ENCODE measurements at regions not wholly inside any gene's neighbourhood (a gene's known extent, or its start where the extent isn't known, plus 50 kb on each side); places are given as distances from the start of the nearest gene placed in this dataset.

DNA sequence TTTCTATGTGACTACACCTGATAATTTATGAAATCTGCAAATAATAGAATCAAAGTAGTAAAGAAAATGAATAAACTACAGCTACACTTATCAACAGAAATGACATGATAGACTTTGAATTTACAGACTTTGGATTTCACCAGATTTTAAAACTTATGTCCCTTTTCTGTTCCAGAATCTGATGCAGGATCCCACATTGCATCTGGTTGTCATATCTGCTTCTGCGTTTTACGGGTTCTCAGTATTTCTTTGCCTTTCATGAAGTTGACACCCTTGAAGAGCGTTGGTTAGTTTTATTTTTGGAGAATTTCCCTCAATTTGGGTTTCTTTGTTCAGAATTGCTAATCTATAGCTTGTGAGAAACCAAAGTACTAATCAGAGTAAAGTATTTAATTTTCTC is 174.9 kb upstream of the ADCY2 start:
- POLR2A ChIA-PET = no interaction called here
- Histone ChIP-seq H3K4me2 (ENCODE audit: low read length) (no peak overlapping the region), H3K9me2 (ENCODE audit: insufficient read depth, low read length) (no peaks in the 10 kb centered on the region), H3K79me2 (ENCODE audit: insufficient read depth, low read depth, low read length) (no peaks in the 10 kb centered on the region), H3K4me3 (ENCODE audit: low read depth, low read length, poor library complexity, severe bottlenecking) (no peak overlapping the region), H4K20me1 (ENCODE audit: insufficient read depth, low read length) (no peaks in the 10 kb centered on the region), H3K4me1 (ENCODE audit: insufficient read depth, low read length, poor library complexity, severe bottlenecking) (no peaks in the 10 kb centered on the region), H3K9me3 (ENCODE audit: low read length) (no peaks in the 10 kb centered on the region), H3K27ac (ENCODE audit: low read depth, low read length, poor library complexity, severe bottlenecking) (no peak overlapping the region), H2AFZ (ENCODE audit: low read length) (no peak overlapping the region), H3K36me3 (ENCODE audit: insufficient read depth, low read length) (no peaks in the 10 kb centered on the region)
- intact Hi-C loops (cut with micrococcal nuclease; ENCODE audit: unreplicated experiment) = no loop called here
- CTCF ChIA-PET (ENCODE audit: unreplicated experiment) = no interaction called here
- no peak for DNase-seq (ENCODE audit: low spot score)
- no peak for TF ChIP-seq EZH2phosphoT487 (IDR thresholded peaks at IDR 0.05; ENCODE audit: borderline replicate concordance, low read depth, low read length)
- TF ChIP-seq CTCF (conservative IDR thresholded peaks at IDR 0.05; ENCODE audit: low read length) = no peak
- BruUV-seq (replicated peaks) = no TSS peak

DNA sequence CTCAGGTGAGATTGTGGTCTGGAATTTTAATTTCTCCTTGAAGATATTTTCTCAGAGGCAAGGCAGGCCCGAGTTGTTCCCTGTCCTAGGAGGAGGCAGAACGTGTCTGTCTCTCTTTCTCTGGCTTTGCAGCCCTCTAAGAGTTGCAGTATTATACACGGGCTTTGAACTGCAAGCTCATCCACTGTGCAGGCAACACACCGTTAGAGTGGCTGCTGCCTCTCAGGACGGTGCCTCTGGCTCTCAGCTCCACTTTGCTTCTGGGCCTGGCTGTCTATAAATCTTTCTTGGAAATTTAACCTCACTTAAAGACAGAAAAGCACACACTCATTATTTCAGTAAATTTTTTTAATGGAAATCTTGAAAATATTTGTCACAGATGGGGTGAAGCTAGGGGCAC is 170.1 kb upstream of the ADCY2 start:
- H3K4me1 ChIP-seq (ENCODE audit: insufficient read depth, low read length, poor library complexity, severe bottlenecking) = no peaks in the 10 kb centered on the region
- H3K4me2 ChIP-seq (ENCODE audit: low read length) = no peak overlapping the region
- TF ChIP-seq CTCF (conservative IDR thresholded peaks at IDR 0.05; ENCODE audit: low read length) (no peak), EZH2phosphoT487 (IDR thresholded peaks at IDR 0.05; ENCODE audit: borderline replicate concordance, low read depth, low read length) (no peak)
- ChIA-PET POLR2A (no interaction called here), CTCF (ENCODE audit: unreplicated experiment) (no interaction called here)
- no peak overlapping the region for H3K4me3 ChIP-seq (ENCODE audit: low read depth, low read length, poor library complexity, severe bottlenecking)
- DNase-seq (ENCODE audit: low spot score) = no peak
- H3K9me2 ChIP-seq (ENCODE audit: insufficient read depth, low read length) = no peaks in the 10 kb centered on the region
- no TSS peak for BruUV-seq (replicated peaks)
- no peak overlapping the region for H2AFZ ChIP-seq (ENCODE audit: low read length)
- H3K27ac ChIP-seq (ENCODE audit: low read depth, low read length, poor library complexity, severe bottlenecking) = no peak overlapping the region
- no peaks in the 10 kb centered on the region for H3K9me3 ChIP-seq (ENCODE audit: low read length)
- no peaks in the 10 kb centered on the region for H3K79me2 ChIP-seq (ENCODE audit: insufficient read depth, low read depth, low read length)
- H3K36me3 ChIP-seq (ENCODE audit: insufficient read depth, low read length) = no peaks in the 10 kb centered on the region
- intact Hi-C loops (cut with micrococcal nuclease; ENCODE audit: unreplicated experiment) = no loop called here
- H4K20me1 ChIP-seq (ENCODE audit: insufficient read depth, low read length) = no peaks in the 10 kb centered on the region

- H3K9me3 ChIP-seq (ENCODE audit: low read length) = no peaks in the 10 kb centered on the region
- DNase-seq (ENCODE audit: low spot score) = no peak
- intact Hi-C loops (cut with micrococcal nuclease; ENCODE audit: unreplicated experiment) = no loop called here
- no peaks in the 10 kb centered on the region for H4K20me1 ChIP-seq (ENCODE audit: insufficient read depth, low read length)
- no peaks in the 10 kb centered on the region for H3K4me1 ChIP-seq (ENCODE audit: insufficient read depth, low read length, poor library complexity, severe bottlenecking)
- ChIA-PET CTCF (ENCODE audit: unreplicated experiment) (no interaction called here), POLR2A (no interaction called here)
- no peak overlapping the region for H3K27ac ChIP-seq (ENCODE audit: low read depth, low read length, poor library complexity, severe bottlenecking)
- no TSS peak for BruUV-seq (replicated peaks)
- no peak overlapping the region for H3K4me2 ChIP-seq (ENCODE audit: low read length)
- no peaks in the 10 kb centered on the region for H3K9me2 ChIP-seq (ENCODE audit: insufficient read depth, low read length)
- no peaks in the 10 kb centered on the region for H3K79me2 ChIP-seq (ENCODE audit: insufficient read depth, low read depth, low read length)
- H2AFZ ChIP-seq (ENCODE audit: low read length) = no peak overlapping the region
- no peaks in the 10 kb centered on the region for H3K36me3 ChIP-seq (ENCODE audit: insufficient read depth, low read length)
- TF ChIP-seq CTCF (conservative IDR thresholded peaks at IDR 0.05; ENCODE audit: low read length) (no peak), EZH2phosphoT487 (IDR thresholded peaks at IDR 0.05; ENCODE audit: borderline replicate concordance, low read depth, low read length) (no peak)
- H3K4me3 ChIP-seq (ENCODE audit: low read depth, low read length, poor library complexity, severe bottlenecking) = no peak overlapping the region
Measured at GRCh38 chr5:7242118-7242710, 153.7 kb upstream of the ADCY2 start.
